Lower lobe of right lung (tissue), 2 donors: ENCODE measurements at regions not wholly inside any gene's neighbourhood (a gene's known extent, or its start where the extent isn't known, plus 50 kb on each side); places are given as distances from the start of the nearest gene placed in this dataset.
"Not testable (repeated sequence)": the region's sequence is repeated elsewhere in the genome, so short reads cannot be mapped to it uniquely, and the experiment has no call there.

Experiments used
- ATAC-seq, 2 donors: fragments of 200-7000 bp; cut with Tn5 transposase; one replicate each; pipeline ENCODE4 v1.9.1; 2020 to 2022; ENCODE audit warnings: mild to moderate bottlenecking in 2 of 2, moderate library complexity in 2 of 2
- DNase-seq: peaks from one replicate; pipeline ENCODE4 v3.0.0-alpha.2; 2020
- H3K27ac ChIP-seq: fragments of 200-600 bp; one replicate; pipeline ENCODE4 v1.8.0; 2022
- H3K27me3 ChIP-seq: fragments of 200-600 bp; one replicate; pipeline ENCODE4 v1.8.0; 2022; ENCODE audit warnings: low read depth
- H3K36me3 ChIP-seq: fragments of 200-600 bp; one replicate; pipeline ENCODE4 v1.8.0; 2022; ENCODE audit warnings: mild to moderate bottlenecking
- H3K4me1 ChIP-seq: fragments of 200-600 bp; one replicate; pipeline ENCODE4 v1.8.0; 2022
- H3K4me3 ChIP-seq: fragments of 200-600 bp; one replicate; pipeline ENCODE4 v1.8.0; 2022; ENCODE audit warnings: mild to moderate bottlenecking
- H3K9me3 ChIP-seq: fragments of 200-600 bp; one replicate; pipeline ENCODE4 v1.8.0; 2022
- intact Hi-C: fragments of 100-400 bp; cut with DNase I; formaldehyde crosslinking; loops from one replicate; pipeline ENCODE4 v1.11.0; 2022
- TF ChIP-seq, protein P1 (sequence below): fragments of 200-600 bp; IDR thresholded peaks from one replicate; pipeline ENCODE4 v1.8.0; 2022; ENCODE audit warnings: antibody characterized with exemption, mild to moderate bottlenecking
- donor health status: DM: no; HTN: yes; CAD: no; lungs with severe emphysema.

DNA sequence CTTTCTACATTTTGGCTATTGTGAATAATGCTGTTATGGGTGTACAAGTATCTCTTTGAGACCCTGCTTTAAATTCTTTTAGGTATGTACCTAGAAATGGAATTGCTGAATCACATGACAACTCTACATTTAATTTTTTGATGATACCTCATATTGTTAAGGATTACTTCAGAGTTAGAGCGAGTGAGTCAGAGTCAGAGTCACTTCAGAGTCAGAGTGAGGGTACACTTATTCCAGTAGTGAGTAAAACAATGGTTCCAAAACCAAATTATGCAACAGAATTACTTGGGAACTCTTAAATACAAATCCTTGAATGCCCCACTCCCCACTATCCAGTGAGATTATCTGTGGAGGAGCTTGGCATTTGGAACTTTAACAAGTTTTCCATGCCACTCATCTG lies 50.3 kb upstream of the SNRK start:
- Histone ChIP-seq H3K4me1 (no peaks in the 10 kb centered on the region), H3K27ac (no peak overlapping the region), H3K4me3 (no peak overlapping the region), H3K9me3 (no peaks in the 10 kb centered on the region), H3K27me3 (no peaks in the 10 kb centered on the region), H3K36me3 (no peaks in the 10 kb centered on the region)
- DNase-seq (no peak), ATAC-seq (no peak)
- intact Hi-C loops = no loop called here
- TF ChIP-seq, protein P1, sequence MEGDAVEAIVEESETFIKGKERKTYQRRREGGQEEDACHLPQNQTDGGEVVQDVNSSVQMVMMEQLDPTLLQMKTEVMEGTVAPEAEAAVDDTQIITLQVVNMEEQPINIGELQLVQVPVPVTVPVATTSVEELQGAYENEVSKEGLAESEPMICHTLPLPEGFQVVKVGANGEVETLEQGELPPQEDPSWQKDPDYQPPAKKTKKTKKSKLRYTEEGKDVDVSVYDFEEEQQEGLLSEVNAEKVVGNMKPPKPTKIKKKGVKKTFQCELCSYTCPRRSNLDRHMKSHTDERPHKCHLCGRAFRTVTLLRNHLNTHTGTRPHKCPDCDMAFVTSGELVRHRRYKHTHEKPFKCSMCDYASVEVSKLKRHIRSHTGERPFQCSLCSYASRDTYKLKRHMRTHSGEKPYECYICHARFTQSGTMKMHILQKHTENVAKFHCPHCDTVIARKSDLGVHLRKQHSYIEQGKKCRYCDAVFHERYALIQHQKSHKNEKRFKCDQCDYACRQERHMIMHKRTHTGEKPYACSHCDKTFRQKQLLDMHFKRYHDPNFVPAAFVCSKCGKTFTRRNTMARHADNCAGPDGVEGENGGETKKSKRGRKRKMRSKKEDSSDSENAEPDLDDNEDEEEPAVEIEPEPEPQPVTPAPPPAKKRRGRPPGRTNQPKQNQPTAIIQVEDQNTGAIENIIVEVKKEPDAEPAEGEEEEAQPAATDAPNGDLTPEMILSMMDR = no peak

DNA sequence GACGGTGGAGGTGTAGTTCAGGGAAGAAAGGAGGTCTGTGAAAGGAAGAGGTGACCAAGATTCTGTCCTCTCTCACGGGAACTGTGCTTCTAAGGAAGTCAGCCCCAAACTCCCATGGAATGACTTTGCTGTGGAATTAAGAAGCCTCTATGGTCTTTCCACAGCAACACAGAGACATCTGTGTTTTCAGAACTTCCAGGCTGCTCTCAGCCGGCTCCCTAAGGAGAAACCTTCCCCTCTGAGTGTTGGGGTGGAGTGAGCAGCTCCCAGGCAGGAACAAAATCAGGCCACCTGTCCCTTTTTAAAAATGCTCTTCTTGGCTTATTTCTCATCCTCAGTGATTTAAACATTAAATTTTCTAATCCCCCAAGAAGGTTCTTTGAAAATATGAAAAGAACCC lies 53.3 kb upstream of the SNRK start:
- no peak for DNase-seq

DNA sequence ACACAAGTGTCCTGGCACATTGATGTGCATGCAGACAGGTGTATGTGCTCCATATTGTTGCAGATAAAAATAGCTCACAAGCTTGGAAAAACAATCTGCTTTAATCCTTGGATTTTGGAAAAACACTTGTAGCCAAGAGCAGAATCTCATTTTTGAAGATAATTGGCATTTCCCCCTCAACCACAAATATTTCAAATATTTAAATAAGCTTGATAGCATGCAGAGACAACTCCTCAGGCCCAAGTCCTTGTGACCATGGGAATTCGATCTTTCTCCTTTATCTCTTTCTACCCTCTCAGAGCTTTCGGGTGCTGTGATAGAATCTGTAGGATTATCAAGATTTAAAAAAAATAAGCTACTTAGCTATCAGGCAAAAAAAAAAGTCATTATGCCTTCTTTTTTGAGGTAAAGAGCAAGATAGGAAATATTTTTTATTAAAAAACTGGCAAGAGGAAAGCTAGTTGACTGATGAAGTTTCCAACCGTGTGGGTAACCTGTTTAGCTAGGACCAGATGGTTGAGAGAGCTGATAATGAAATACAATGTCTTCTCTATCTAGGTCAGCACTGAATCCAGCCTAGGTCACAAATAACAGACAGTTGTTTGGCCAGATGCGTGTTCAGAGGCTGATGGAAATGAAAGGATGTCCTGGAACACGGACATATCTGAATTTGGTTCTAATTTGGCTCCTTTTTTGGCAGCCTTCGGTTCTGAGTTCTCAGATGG lies 54.9 kb upstream of the SNRK start:
- Histone ChIP-seq H3K36me3 (no peaks in the 10 kb centered on the region), H3K27me3 (no peaks in the 10 kb centered on the region), H3K4me3 (no peak overlapping the region), H3K4me1 (no peaks in the 10 kb centered on the region), H3K9me3 (peaks cover 15% of the 10 kb centered on the region), H3K27ac (no peak overlapping the region)
- no peak for DNase-seq
- ATAC-seq = no peak
- TF ChIP-seq, protein P1 = no peak
- intact Hi-C loops = no loop called here

More for the DNA sequence above, 53.3 kb upstream of the SNRK start:
- H3K4me3 ChIP-seq = no peak overlapping the region
- H3K9me3 ChIP-seq = peaks cover 3% of the 10 kb centered on the region
- intact Hi-C loops = no loop called here
- TF ChIP-seq, protein P1 = no peak
- H3K27me3 ChIP-seq = no peaks in the 10 kb centered on the region
- no peaks in the 10 kb centered on the region for H3K36me3 ChIP-seq
- no peak overlapping the region for H3K27ac ChIP-seq
- H3K4me1 ChIP-seq = no peaks in the 10 kb centered on the region
- no peak for ATAC-seq

DNA sequence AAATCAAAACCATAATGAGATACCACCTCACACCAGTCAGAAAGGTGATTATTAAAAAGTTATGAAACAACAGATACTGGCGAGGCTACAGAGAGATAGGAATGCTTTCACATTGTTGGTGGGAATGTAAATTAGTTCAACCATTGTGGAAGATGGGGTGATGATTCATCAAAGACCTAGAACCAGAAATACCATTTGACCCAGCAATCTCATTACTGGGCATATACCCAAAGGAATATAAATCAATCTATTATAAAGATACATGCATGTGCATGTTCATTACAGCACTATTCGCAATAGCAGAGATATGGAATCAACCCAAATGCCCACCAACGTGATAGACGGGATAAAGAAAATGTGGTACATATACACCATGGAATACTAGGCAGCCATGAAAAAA lies 56.5 kb upstream of the SNRK start:
- H3K36me3 ChIP-seq, intact Hi-C loops: not testable (repeated sequence)

DNA sequence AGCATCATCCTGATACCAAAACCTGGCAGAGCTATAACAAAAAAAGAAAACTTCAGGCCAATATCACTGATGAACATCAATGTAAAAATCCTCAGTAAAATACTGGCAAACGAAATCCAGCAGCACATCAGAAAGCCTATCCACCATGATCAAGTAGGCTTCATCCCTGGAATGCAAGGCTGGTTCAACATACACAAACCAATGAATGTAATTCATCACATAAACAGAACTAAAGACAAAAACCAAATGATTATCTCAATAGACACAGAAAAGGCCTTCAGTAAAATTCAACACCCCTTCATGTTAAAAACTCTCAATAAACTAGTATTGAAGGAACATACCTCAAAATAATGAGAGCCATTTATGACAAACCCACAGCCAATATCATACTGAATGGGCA lies 58.7 kb upstream of the SNRK start:
- H3K4me3 ChIP-seq, intact Hi-C loops: not testable (repeated sequence)

More for the DNA sequence above, 56.5 kb upstream of the SNRK start:
- not testable (repeated sequence) for H3K27me3 ChIP-seq, H3K4me1 ChIP-seq, ATAC-seq, DNase-seq, H3K4me3 ChIP-seq, H3K27ac ChIP-seq
- H3K9me3 ChIP-seq = peaks cover 15% of the 10 kb centered on the region

DNA sequence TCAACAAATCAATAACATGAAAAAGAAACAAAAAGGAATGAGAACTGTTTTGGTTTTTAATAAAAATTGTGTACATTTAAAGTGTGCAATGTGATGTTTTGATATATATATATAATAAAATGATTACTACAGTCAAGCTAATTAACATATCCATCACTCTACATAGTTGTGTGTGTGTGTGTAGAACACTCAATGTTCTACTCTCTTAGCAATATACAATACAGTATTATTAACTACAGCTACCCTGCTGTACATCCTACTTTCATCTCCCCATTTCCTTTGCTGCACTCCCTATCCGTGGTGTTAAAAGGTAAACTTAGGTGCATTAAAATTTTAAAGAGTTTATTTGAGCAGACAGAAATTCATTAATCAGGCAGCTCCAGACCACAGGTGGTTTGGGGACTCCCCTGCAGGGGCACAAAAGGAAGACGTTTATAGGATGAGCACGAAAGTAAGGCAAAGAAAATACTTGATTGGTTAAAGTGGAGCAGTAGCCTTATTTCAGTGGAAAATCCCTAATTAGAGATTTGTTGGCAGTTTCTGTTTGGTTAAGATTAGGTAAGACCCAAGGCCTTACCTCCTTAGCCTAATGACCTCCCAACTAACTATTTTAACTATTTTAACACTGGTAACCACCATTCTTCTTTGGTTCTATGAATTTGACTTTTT lies 61.8 kb upstream of the SNRK start:
- no peak overlapping the region for H3K4me3 ChIP-seq
- H3K27ac ChIP-seq = no peak overlapping the region
- TF ChIP-seq, protein P1 = no peak
- no peaks in the 10 kb centered on the region for H3K36me3 ChIP-seq
- intact Hi-C loops = no loop called here
- DNase-seq = no peak
- H3K4me1 ChIP-seq = no peaks in the 10 kb centered on the region
- no peak for ATAC-seq
- peaks cover 15% of the 10 kb centered on the region for H3K9me3 ChIP-seq
- no peaks in the 10 kb centered on the region for H3K27me3 ChIP-seq

More for the DNA sequence above, 58.7 kb upstream of the SNRK start:
- not testable (repeated sequence) for H3K27ac ChIP-seq, H3K27me3 ChIP-seq, H3K36me3 ChIP-seq, H3K4me1 ChIP-seq, ATAC-seq, DNase-seq
- peaks cover 15% of the 10 kb centered on the region for H3K9me3 ChIP-seq
